Activated CD8-positive, alpha-beta T cell treated with anti-CD3 and anti-CD28 coated beads for 36 hours (primary cell): ENCODE measurements at regions not wholly inside any gene's neighbourhood (a gene's known extent, or its start where the extent isn't known, plus 50 kb on each side); places are given as distances from the start of the nearest gene placed in this dataset.

Source experiments
- ATAC-seq: fragments of 200-7000 bp; cut with Tn5 transposase; one replicate; pipeline ENCODE4 v1.10.0; 2021; ENCODE audit warnings: mild to moderate bottlenecking, moderate library complexity
- CTCF ChIA-PET: fragments of 350-600 bp; sonication (Branson Sonifier 250); formaldehyde crosslinking; loops from one replicate; lab custom pipeline; 2021; ENCODE audit warnings: antibody characterized with exemption; lab: Charles Lee
- POLR2A ChIA-PET: fragments of 350-600 bp; sonication (Branson Sonifier 250); formaldehyde crosslinking; loops from one replicate; lab custom pipeline; 2021; ENCODE audit warnings: antibody characterized with exemption; lab: Charles Lee
- DNase-seq: peaks from one replicate; pipeline ENCODE4 v3.0.0-alpha.2; 2020
- H3K27ac Mint-ChIP-seq: one replicate; pipeline ENCODE4 v1.8.0; 2021; ENCODE audit warnings: mild to moderate bottlenecking, mixed read lengths
- H3K27me3 Mint-ChIP-seq: one replicate; pipeline ENCODE4 v1.8.0; 2021; ENCODE audit warnings: mixed read lengths
- H3K36me3 Mint-ChIP-seq: one replicate; pipeline ENCODE4 v1.8.0; 2021; ENCODE audit warnings: low read depth, mixed read lengths
- H3K4me1 Mint-ChIP-seq: one replicate; pipeline ENCODE4 v1.8.0; 2021; ENCODE audit warnings: low read depth, mixed read lengths
- H3K4me3 Mint-ChIP-seq: one replicate; pipeline ENCODE4 v1.8.0; 2021; ENCODE audit warnings: mild to moderate bottlenecking, moderate library complexity, mixed read lengths
- H3K9me3 Mint-ChIP-seq: one replicate; pipeline ENCODE4 v1.8.0; 2021; ENCODE audit warnings: mixed read lengths
- intact Hi-C: fragments of 100-400 bp; cut with micrococcal nuclease; formaldehyde crosslinking; loops from one replicate; pipeline ENCODE4 v1.10.0; 2022
- TF ChIP-seq, protein P1 (sequence below): fragments of 200-600 bp; IDR thresholded peaks from one replicate; pipeline ENCODE4 v1.8.0; 2022; ENCODE audit warnings: antibody characterized with exemption, mild to moderate bottlenecking

DNA sequence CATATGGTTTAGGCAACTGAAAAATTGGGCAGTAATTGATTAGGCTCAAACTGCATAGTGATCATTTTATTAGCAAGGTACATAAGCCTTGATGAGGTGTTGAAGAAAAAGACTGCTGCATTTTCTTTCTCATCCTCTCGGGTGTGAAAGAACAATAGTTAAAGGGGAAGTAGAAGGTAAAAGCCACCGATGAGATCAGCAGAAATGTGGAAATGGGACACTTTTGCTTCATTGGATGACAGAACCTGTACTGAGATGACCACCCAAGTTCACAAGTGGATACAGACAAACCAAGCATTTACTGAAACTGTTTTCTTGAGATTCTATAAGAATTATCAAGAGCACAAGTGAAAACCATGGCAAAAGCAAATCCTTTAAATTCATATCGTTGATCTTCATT lies 184.0 kb downstream of the TMX1 start:
- CTCF ChIA-PET = interaction anchor here (1.3 kb wide), 1 partner anchor 56 kb away, joined by 4 read pairs; no protein-coding TSS in a partner anchor
- H3K4me3 Mint-ChIP-seq = no peak overlapping the region
- TF ChIP-seq, protein P1, sequence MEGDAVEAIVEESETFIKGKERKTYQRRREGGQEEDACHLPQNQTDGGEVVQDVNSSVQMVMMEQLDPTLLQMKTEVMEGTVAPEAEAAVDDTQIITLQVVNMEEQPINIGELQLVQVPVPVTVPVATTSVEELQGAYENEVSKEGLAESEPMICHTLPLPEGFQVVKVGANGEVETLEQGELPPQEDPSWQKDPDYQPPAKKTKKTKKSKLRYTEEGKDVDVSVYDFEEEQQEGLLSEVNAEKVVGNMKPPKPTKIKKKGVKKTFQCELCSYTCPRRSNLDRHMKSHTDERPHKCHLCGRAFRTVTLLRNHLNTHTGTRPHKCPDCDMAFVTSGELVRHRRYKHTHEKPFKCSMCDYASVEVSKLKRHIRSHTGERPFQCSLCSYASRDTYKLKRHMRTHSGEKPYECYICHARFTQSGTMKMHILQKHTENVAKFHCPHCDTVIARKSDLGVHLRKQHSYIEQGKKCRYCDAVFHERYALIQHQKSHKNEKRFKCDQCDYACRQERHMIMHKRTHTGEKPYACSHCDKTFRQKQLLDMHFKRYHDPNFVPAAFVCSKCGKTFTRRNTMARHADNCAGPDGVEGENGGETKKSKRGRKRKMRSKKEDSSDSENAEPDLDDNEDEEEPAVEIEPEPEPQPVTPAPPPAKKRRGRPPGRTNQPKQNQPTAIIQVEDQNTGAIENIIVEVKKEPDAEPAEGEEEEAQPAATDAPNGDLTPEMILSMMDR = no peak

DNA sequence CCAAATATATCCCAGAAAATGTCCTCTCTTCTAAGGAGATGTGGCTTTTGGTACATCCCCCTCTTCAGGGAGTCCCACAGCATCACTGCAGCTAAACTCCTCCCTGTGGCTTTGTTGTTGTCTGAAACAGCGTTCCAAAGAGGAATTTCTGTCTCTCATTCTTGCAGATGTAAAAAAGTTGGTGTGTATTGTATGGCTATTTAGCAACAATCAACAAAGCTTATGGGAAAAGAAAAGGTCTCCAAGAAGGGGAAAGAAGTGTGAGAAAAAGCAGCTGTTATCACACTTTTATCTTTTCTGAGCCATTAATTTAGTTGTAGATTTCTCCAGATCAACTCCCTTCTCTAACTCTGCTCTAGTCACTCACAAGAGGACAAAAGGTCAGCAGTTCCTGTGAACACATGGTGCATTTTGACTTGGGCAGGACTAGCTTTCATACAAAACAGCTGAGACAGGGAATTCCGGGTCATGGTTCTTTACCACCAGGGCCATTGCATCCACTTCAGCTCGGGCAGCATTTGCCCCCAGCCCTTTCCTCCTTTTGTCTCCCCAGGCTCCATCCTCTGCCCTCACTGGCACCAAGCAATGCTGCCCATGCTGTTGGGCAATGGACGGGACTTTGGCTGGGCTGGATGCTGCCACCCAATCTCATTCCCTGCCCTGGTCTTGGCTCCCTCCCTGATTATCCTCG lies 184.7 kb downstream of the TMX1 start:
- no peak overlapping the region for H3K4me3 Mint-ChIP-seq
- ATAC-seq (no peak), DNase-seq (no peak)
- H3K27ac Mint-ChIP-seq = no peak overlapping the region
- POLR2A ChIA-PET = interaction anchor here (0.6 kb wide), 1 partner anchor 26 kb away, joined by 3 read pairs; no protein-coding TSS in a partner anchor
- peaks cover 6% of the 10 kb centered on the region for H3K36me3 Mint-ChIP-seq
- CTCF ChIA-PET = interaction anchor here (1.3 kb wide), 1 partner anchor 55 kb away, joined by 4 read pairs; no protein-coding TSS in a partner anchor
- H3K4me1 Mint-ChIP-seq = peaks cover 7% of the 10 kb centered on the region
- TF ChIP-seq, protein P1 = no peak
- peaks cover 22% of the 10 kb centered on the region for H3K9me3 Mint-ChIP-seq
- intact Hi-C loops = no loop called here
- peaks cover 3% of the 10 kb centered on the region for H3K27me3 Mint-ChIP-seq

More for the DNA sequence above, 184.0 kb downstream of the TMX1 start:
- Mint-ChIP-seq H3K27ac (no peak overlapping the region), H3K36me3 (peaks cover 11% of the 10 kb centered on the region), H3K27me3 (peaks cover 3% of the 10 kb centered on the region), H3K4me1 (peaks cover 9% of the 10 kb centered on the region), H3K9me3 (peaks cover 28% of the 10 kb centered on the region)
- intact Hi-C loops = no loop called here
- DNase-seq = no peak
- ATAC-seq = no peak
- POLR2A ChIA-PET = interaction anchor here (0.6 kb wide), 1 partner anchor 27 kb away, joined by 3 read pairs; no protein-coding TSS in a partner anchor

DNA sequence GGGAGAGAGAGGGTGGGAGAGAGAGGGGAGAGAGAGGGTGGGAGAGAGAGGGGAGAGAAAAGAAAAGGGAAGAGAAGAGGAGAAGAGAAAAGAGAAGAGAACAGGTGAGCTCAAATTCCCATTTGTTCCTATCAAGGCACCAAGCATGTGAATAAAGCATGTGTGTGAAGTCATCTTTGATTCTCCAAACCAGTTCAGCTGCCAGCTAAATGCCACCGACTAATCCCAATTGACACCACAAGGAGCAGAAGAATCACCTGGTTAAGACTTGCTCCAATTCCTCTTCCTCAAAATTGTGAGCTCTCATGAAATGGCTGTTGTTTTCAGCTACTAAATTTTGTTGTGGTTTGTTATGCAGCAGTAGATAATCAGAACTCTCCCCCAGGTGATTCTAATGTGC lies 188.9 kb downstream of the TMX1 start:
- H3K36me3 Mint-ChIP-seq = no peaks in the 10 kb centered on the region
- peaks cover 25% of the 10 kb centered on the region for H3K27me3 Mint-ChIP-seq
- H3K4me3 Mint-ChIP-seq = no peak overlapping the region
- DNase-seq = no peak
- no peaks in the 10 kb centered on the region for H3K4me1 Mint-ChIP-seq
- no peak overlapping the region for H3K27ac Mint-ChIP-seq
- ChIA-PET POLR2A (interaction anchor here (1.0 kb wide), 1 partner anchor 18 kb away, joined by 3 read pairs; no protein-coding TSS in a partner anchor), CTCF (no interaction called here)
- intact Hi-C loops = no loop called here
- no peak for ATAC-seq
- H3K9me3 Mint-ChIP-seq = no peaks in the 10 kb centered on the region
- TF ChIP-seq, protein P1 = no peak

DNA sequence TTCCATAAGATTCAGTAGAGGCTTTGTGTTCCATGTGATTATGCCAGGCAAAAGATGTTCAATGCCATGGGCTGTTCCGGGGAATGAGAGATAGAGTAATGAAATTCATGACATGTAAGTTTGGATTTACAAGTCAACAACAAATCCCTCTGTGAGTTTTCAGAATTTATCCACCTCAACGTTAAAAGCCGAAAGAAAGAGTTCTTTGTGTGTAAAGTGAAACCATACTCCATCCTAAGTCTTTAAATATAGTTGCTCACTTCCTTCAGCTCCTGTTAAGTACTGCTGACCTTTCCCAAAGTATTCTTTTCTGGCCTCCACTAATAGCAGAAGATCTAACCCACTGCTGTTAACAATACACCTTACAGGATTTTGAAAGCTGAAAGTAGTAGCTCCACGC lies 190.0 kb downstream of the TMX1 start:
- H3K4me3 Mint-ChIP-seq = no peak overlapping the region
- DNase-seq (no peak), ATAC-seq (no peak)
- H3K27me3 Mint-ChIP-seq = peaks cover 28% of the 10 kb centered on the region
- H3K9me3 Mint-ChIP-seq = no peaks in the 10 kb centered on the region
- CTCF ChIA-PET = no interaction called here
- H3K36me3 Mint-ChIP-seq = no peaks in the 10 kb centered on the region
- H3K4me1 Mint-ChIP-seq = no peaks in the 10 kb centered on the region
- intact Hi-C loops = no loop called here
- POLR2A ChIA-PET = no interaction called here
- TF ChIP-seq, protein P1 = no peak
- no peak overlapping the region for H3K27ac Mint-ChIP-seq

DNA sequence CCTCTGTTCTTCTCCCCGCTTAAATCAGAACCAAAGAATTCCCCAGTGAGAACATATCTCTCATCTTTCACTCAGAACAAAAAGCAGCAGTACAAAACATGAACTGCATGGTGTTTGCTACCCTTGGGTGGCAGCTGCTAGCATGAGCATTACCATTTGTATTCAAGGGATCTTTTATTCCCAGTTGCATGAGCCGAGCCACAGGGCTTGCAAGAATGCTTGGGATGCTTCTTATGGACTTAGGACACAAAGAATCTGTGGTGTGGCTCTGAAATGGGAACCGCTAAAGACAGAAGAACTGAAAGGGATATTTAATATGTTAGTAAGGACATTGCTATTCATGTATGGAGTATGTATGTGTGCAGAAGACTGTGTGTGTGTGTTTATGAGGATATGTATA lies 190.6 kb downstream of the TMX1 start:
- no peak for ATAC-seq
- TF ChIP-seq, protein P1 = no peak
- ChIA-PET POLR2A (no interaction called here), CTCF (no interaction called here)
- Mint-ChIP-seq H3K36me3 (no peaks in the 10 kb centered on the region), H3K27ac (no peak overlapping the region), H3K9me3 (no peaks in the 10 kb centered on the region), H3K27me3 (peaks cover 28% of the 10 kb centered on the region), H3K4me1 (no peaks in the 10 kb centered on the region), H3K4me3 (no peak overlapping the region)
- DNase-seq = no peak
- intact Hi-C loops = no loop called here
